Activated CD8-positive, alpha-beta T cell treated with anti-CD3 and anti-CD28 coated beads for 36 hours (primary cell): ENCODE measurements at regions not wholly inside any gene's neighbourhood (a gene's known extent, or its start where the extent isn't known, plus 50 kb on each side); places are given as distances from the start of the nearest gene placed in this dataset.

Experiments
- ATAC-seq: fragments of 200-7000 bp; cut with Tn5 transposase; one replicate; pipeline ENCODE4 v1.10.0; 2021; ENCODE audit warnings: mild to moderate bottlenecking, moderate library complexity
- CTCF ChIA-PET: fragments of 350-600 bp; sonication (Branson Sonifier 250); formaldehyde crosslinking; loops from one replicate; lab custom pipeline; 2021; ENCODE audit warnings: antibody characterized with exemption; lab: Charles Lee
- POLR2A ChIA-PET: fragments of 350-600 bp; sonication (Branson Sonifier 250); formaldehyde crosslinking; loops from one replicate; lab custom pipeline; 2021; ENCODE audit warnings: antibody characterized with exemption; lab: Charles Lee
- DNase-seq: peaks from one replicate; pipeline ENCODE4 v3.0.0-alpha.2; 2020
- H3K27ac Mint-ChIP-seq: one replicate; pipeline ENCODE4 v1.8.0; 2021; ENCODE audit warnings: mild to moderate bottlenecking, mixed read lengths
- H3K27me3 Mint-ChIP-seq: one replicate; pipeline ENCODE4 v1.8.0; 2021; ENCODE audit warnings: mixed read lengths
- H3K36me3 Mint-ChIP-seq: one replicate; pipeline ENCODE4 v1.8.0; 2021; ENCODE audit warnings: low read depth, mixed read lengths
- H3K4me1 Mint-ChIP-seq: one replicate; pipeline ENCODE4 v1.8.0; 2021; ENCODE audit warnings: low read depth, mixed read lengths
- H3K4me3 Mint-ChIP-seq: one replicate; pipeline ENCODE4 v1.8.0; 2021; ENCODE audit warnings: mild to moderate bottlenecking, moderate library complexity, mixed read lengths
- H3K9me3 Mint-ChIP-seq: one replicate; pipeline ENCODE4 v1.8.0; 2021; ENCODE audit warnings: mixed read lengths
- intact Hi-C: fragments of 100-400 bp; cut with micrococcal nuclease; formaldehyde crosslinking; loops from one replicate; pipeline ENCODE4 v1.10.0; 2022
- TF ChIP-seq, protein P1 (sequence below): fragments of 200-600 bp; IDR thresholded peaks from one replicate; pipeline ENCODE4 v1.8.0; 2022; ENCODE audit warnings: antibody characterized with exemption, mild to moderate bottlenecking

DNA sequence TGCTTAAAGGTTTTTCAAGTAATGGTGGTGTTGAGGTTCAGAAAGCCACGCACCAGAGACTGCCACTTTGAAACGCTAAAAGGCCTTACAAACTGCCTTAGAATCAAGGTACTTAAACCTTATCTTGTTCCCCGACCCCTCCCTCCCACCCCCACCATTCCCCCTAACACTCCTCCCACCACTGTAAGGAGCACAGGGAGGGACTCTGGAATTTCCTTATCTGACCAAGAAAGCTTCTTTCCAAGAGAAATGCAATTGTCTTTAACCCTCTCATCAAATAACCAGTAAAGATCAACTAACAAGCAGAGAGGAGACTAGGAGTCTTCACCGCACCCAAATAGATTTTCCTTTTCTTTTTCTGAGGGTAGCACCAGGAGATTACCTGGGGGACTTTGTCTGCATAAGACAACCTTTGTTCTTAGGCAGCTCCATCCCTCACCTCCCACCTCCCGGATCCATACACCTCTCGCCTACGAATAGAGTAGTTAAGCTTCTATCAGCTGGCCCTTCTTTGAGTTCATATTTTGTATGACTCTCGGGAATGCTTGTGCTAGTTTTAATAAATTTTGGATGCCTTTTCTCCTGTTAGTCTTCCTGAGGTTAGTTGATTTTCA, 137.7 kb upstream of the ADGRL2 start:
- ATAC-seq, result no peak
- H3K36me3 Mint-ChIP-seq, result no peaks in the 10 kb centered on the region
- no peak overlapping the region for H3K4me3 Mint-ChIP-seq
- ChIA-PET CTCF (no interaction called here), POLR2A (no interaction called here)
- no peaks in the 10 kb centered on the region for H3K27me3 Mint-ChIP-seq
- TF ChIP-seq, protein P1, sequence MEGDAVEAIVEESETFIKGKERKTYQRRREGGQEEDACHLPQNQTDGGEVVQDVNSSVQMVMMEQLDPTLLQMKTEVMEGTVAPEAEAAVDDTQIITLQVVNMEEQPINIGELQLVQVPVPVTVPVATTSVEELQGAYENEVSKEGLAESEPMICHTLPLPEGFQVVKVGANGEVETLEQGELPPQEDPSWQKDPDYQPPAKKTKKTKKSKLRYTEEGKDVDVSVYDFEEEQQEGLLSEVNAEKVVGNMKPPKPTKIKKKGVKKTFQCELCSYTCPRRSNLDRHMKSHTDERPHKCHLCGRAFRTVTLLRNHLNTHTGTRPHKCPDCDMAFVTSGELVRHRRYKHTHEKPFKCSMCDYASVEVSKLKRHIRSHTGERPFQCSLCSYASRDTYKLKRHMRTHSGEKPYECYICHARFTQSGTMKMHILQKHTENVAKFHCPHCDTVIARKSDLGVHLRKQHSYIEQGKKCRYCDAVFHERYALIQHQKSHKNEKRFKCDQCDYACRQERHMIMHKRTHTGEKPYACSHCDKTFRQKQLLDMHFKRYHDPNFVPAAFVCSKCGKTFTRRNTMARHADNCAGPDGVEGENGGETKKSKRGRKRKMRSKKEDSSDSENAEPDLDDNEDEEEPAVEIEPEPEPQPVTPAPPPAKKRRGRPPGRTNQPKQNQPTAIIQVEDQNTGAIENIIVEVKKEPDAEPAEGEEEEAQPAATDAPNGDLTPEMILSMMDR, result no peak
- H3K27ac Mint-ChIP-seq, result no peak overlapping the region
- H3K4me1 Mint-ChIP-seq, result no peaks in the 10 kb centered on the region
- intact Hi-C loops, result no loop called here
- H3K9me3 Mint-ChIP-seq, result no peaks in the 10 kb centered on the region
- no peak for DNase-seq

DNA sequence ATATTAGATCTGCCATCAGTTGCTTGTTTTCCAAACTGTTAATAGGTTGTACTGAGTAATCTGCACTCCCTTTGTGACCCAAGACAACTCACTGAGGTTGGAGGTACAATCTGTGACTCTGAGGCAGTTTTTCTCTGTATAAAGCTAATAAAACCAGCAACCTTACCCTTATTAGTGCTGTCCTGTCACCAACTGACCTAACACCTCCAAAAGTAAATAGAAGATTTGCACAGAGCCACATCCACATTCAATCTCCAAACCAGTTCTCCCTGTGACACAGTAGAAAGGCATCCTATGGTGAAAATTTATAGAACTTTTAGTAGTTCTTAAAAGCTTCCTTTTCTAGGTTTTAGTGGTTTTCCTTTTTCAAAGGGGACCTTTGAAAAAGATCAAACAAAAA, 140.4 kb upstream of the ADGRL2 start:
- no peak overlapping the region for H3K4me3 Mint-ChIP-seq
- DNase-seq (no peak), ATAC-seq (no peak)
- CTCF ChIA-PET, result no interaction called here
- TF ChIP-seq, protein P1, result no peak
- no peaks in the 10 kb centered on the region for H3K9me3 Mint-ChIP-seq
- no peaks in the 10 kb centered on the region for H3K4me1 Mint-ChIP-seq
- no peak overlapping the region for H3K27ac Mint-ChIP-seq
- POLR2A ChIA-PET, result no interaction called here
- no peaks in the 10 kb centered on the region for H3K36me3 Mint-ChIP-seq
- intact Hi-C loops, result no loop called here
- H3K27me3 Mint-ChIP-seq, result no peaks in the 10 kb centered on the region

DNA sequence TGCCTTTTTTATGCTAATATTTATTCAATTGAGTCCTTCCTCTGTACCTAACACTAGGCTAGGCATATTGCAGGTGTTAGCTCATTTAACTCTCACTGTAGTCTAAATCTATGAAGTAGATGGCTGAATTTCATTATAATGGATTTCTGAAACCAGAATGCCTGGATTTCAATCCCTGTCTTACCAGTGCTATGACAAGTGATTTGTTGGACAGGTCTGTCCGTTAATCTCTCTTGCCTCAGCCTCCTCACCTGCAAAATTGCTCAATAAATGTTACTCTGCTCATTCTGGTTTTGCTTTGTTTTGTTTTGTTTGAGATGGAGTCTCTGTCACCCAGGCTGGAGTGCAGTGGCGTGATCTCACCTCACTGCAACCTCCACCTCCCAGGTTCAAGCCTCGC, 146.1 kb upstream of the ADGRL2 start:
- no peaks in the 10 kb centered on the region for H3K36me3 Mint-ChIP-seq
- TF ChIP-seq, protein P1, result no peak
- POLR2A ChIA-PET, result no interaction called here
- intact Hi-C loops, result no loop called here
- H3K9me3 Mint-ChIP-seq, result peaks cover 5% of the 10 kb centered on the region
- CTCF ChIA-PET, result no interaction called here
- H3K27ac Mint-ChIP-seq, result no peak overlapping the region
- ATAC-seq, result no peak
- no peak for DNase-seq
- H3K27me3 Mint-ChIP-seq, result no peaks in the 10 kb centered on the region
- no peaks in the 10 kb centered on the region for H3K4me1 Mint-ChIP-seq
- H3K4me3 Mint-ChIP-seq, result no peak overlapping the region

DNA sequence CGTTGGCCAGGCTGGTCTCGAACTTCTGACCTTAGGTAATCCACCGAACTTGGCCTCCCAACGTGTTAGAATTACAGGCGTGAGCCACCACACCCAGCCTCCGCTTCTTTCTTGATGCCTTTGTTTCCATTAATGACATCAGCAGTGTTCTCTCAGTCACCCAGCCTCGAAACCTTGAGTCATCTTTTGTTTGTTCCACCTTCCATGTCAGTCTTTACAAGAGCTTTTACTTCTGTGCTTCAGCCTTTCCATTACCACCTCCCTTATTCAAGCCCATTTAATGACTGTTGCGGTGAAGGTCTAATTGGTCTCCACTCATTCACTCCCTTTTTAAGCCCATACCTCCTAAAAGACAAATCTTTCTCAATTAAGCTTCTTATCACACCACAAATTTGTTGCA, 146.6 kb upstream of the ADGRL2 start:
- no peak overlapping the region for H3K4me3 Mint-ChIP-seq
- no peak overlapping the region for H3K27ac Mint-ChIP-seq
- TF ChIP-seq, protein P1, result no peak
- no peaks in the 10 kb centered on the region for H3K27me3 Mint-ChIP-seq
- no peaks in the 10 kb centered on the region for H3K36me3 Mint-ChIP-seq
- ChIA-PET CTCF (no interaction called here), POLR2A (no interaction called here)
- DNase-seq (no peak), ATAC-seq (no peak)
- H3K9me3 Mint-ChIP-seq, result peaks cover 5% of the 10 kb centered on the region
- intact Hi-C loops, result no loop called here
- no peaks in the 10 kb centered on the region for H3K4me1 Mint-ChIP-seq

DNA sequence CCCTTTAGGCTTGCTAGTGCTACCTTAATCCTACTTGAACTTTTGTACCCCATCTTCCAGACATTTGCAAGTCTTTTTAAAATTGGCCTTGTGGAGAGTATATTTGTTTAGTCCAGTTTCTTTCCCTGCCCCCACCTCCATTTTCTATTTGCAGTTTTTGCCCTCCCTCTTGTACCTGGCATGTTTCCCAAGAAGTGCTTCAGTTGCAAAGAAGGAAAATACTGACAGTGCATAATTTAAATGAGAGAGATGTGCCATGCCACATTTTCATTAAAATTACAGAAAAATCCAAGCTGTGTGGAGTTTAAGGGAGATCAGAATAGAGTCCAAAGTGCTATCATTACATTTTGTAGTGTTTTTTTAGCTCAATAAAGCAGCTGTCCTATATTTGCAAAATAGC, 150.0 kb upstream of the ADGRL2 start:
- H3K9me3 Mint-ChIP-seq, result peaks cover 5% of the 10 kb centered on the region
- ChIA-PET CTCF (no interaction called here), POLR2A (no interaction called here)
- no peak overlapping the region for H3K4me3 Mint-ChIP-seq
- ATAC-seq (no peak), DNase-seq (no peak)
- TF ChIP-seq, protein P1, result no peak
- no peaks in the 10 kb centered on the region for H3K36me3 Mint-ChIP-seq
- no peak overlapping the region for H3K27ac Mint-ChIP-seq
- intact Hi-C loops, result no loop called here
- H3K27me3 Mint-ChIP-seq, result no peaks in the 10 kb centered on the region
- H3K4me1 Mint-ChIP-seq, result no peaks in the 10 kb centered on the region
